Dermis blood vessel endothelial cell (primary cell): ENCODE measurements at regions not wholly inside any gene's neighbourhood (a gene's known extent, or its start where the extent isn't known, plus 50 kb on each side); places are given as distances from the start of the nearest gene placed in this dataset.
A peak's percentile ranks its signal among the peaks of the same experiment; 100 is the strongest.

Experiments used
- DNase-seq: peaks from one replicate; pipeline ENCODE4 v3.0.0; 2010

DNA sequence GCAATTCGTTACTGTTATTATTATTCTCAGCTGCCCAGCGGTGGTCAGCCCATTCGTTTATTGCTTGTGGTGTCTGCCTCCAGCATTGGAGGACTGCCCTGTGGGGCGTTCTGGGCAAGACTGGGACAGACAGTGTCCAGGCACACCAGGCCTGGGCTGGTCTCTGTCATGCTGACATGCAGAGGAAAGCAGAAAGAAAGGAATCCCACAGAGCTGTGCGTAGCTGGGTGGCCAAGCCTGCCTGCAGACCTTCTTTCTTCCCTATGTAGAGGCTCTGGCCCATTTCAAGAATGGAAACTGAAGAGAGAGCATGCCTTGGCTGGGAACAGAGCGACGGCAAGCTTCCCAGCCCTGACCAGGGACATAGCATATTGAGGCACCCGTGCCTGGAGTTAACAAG is 525.3 kb upstream of the TBX3 start:
- no peak for DNase-seq

DNA sequence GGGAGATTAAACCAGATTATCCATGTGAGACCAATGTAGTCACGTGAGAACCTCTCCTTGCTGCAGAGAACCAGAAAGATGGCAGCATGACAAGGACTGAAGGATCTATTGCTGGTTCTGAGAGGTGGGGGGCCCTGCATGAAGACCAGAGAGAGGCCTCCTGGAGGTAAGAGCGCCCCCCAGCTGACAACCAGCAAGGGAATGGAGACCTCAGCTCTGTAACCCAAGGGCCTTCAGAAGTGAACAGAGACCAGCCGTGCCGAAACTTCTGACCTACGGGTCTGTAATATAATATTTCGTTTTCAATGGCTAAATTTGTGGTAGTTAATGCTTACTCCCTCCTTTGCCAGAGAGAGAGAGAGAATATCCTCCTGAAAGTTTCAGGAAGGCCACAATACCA is 524.1 kb upstream of the TBX3 start:
- DNase-seq, result no peak

DNA sequence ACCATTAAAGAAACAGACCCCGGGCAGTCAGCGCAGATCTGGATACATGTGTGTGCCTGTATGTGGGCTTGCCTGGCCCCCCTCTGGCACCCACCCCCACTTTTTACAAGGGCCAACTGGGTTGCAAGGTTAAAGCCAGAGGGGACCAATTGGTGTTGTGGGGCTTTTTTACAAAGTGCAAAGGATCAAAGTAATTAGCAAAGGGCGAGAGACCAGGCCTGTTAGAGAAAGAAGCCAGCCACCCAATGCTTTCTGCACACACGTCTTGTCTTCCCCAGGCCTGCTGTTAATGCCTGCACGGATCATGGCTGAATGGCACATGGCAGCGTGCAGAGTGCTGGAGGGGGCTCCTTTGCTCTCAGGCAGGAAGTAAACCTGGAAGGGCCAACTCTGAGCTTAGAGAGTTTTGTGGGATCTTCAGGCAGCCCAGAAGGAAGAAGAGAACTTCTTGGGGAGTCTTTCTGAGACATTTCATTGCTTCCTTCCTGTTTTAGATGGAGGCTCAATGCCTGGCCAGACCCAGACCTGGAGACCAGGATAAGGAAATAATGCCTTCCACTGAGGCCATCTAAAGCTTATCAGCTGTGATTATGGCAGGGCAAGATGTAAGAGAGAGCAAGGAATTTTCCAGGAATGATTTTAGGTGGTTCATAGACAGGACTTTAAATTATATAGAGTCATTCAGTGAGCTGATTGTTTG is 523.4 kb upstream of the TBX3 start:
- DNase-seq, result no peak

DNA sequence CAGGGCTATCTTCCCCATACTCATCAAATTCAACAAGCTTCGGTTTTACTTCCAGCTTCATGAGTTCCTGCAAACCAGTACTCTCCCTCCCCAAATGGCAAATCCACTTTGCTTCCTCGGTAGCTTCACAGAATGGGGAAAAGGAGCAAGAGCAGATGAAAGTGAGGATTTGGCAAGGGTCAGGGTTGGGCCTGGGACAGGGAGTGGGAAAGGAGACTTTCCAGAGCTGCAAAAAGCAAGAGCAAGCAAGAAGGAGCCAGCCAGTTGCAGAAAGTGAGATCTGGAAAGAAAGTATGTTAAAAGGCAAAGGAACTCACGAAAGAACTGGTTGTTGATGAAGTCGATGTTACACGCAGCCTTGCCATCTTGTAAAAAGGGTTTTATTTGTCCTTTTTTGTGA is 522.8 kb upstream of the TBX3 start:
- DNase-seq, result no peak

DNA sequence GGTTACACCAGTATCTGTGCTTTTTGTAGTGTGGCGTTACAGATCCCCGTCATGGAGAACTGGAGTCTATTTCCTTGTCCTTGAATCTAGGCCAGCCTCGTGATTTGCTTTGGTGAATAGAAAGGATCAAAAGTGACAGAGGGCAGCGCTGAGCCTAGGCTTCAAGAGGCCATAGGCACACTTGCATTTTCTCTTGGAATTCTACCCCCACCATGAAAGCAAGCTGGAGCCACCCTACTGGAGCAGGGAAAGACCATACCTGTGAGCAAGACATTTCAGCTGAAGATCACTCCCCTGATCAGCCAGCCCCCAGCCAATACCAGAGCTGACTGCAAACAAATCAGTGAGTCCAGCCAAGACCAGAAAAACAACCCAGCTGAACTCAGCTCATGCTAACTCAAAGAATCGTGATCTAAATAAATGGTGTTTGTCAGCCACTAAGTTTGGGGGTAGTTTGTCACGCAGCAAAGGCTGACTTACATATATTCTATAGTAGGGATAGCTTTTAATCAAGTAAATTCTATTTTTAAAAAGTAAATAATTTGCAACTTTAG is 521.9 kb upstream of the TBX3 start:
- DNase-seq, result no peak

DNA sequence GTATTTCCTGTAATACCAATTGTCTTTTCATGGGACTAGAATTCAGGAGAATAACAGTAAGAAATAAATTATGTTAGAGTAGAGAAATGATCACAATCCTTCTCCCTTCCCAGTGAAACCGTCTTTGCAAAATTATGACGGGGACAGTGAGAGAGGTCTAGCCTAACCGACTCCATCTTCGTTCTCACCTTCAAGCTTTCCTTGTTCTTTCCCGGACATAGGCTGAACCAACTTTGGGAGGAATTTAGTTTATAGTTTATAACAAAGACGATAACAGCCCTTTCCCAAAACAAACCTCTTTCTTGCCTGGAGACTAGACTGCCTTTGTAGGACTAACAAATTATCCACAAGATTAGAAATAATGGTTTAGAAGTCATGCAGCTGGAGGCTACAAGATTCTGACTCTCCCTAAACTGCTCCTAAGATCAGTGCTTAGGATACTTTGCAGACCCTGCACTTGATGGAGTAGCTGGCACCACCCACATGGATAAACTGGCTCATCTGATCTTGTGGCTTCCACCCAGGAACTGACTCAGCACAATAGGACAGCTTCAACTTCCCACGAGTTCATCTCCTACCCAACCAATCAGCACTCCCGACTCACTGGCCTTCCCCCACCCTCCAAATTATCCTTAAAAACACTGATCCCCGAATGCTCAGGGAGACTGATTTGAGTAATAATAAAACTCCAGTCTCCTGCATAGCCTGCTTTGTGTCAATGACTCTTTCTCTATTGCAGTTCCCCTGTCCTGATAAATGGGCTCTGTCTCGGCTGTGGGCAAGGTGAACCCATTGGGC is 521.2 kb upstream of the TBX3 start:
- DNase-seq, result no peak

DNA sequence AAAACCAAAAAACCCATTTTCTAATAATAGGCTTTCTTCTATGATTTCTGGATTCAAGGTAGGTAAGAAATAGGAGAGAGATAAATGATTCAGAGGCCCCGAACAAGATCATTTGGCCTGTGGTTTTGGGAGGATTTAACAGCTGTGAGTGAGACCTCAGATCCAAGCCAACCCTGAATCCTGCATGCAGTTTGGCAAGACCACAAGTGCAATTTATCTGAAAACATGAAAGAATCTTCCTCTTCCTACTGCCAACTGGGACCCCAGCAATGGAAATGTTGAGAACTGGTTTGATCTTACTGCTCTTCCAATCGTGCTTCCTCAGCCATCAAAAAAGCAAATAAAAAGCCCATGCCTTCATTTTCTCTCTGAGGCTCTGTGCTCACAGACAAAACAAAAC is 519.7 kb upstream of the TBX3 start:
- no peak for DNase-seq

DNA sequence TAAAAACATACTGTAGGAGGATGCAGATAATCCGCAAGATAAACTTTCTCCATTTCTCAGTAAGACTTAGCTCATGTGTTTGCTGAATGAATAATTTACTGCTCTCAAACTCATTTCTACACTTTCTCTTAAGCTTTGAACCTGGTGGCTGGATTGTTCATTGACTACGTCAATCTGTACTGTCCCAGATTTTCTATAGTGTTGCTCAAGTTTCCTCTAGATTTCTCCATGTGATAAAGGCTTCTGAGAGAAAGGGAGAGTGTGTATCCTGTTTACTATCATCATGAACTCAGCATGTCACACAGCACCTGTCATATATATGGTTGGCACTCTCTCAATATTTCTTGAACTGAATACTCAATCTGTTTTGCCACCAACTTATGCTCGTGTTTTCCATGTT is 518.0 kb upstream of the TBX3 start:
- DNase-seq, result no peak

DNA sequence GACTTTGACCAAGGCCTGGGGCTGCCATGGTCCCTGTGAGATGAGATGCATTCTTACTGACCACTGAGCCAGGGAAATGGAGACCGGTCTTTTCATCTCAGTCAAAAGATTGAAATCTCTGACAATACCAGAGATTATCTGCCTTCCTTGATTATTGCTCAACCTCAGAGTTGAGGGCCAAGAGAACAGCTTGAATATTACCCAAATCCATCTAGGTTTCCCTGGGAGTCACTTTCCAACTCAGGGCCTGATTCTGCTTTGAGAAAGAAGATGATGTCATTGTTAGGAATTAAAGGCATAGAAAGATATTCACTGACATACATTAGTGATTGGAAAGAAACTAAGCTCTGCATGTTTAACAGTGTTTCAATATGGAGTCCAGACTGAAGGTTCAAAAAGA is 515.9 kb upstream of the TBX3 start:
- no peak for DNase-seq

DNA sequence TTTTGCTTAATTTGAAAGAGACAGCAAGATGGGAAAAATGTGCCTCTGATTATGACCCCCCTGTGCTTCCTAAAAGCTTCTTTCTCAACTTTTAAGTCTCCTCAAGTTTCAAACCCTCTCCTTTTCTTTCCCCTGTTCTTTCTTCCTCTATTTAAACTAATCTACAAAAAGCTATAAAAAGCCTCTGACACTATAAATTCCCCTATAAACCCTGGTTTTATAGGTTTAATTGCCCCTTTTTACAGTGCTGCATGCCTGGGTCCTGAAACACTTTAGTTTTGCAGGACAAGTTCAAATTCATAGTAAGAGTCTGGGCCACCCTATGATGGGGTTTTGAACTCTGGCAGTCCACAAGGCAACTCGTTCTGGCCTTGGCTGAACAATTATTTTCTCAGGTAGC is 510.9 kb upstream of the TBX3 start:
- DNase-seq, result no peak

DNA sequence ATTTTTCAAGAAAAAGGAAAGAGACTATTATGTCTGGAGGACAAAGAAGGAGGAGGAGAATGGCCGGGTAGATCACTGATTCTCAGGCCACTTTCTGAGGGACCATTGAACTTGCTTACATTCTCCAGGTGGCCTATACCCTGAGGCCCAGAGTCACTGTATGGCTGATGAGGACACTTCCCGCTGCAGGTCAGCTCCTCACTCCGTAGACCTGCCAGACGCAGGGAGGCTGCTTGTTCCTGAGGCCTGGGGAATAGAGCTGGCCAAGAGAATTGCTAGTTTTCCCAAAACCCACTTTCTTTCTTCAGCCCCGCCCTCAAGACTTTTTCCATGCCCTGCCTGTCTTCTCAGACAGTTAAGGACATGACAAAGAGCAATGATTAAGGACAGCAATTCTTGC is 510.5 kb upstream of the TBX3 start:
- no peak for DNase-seq

DNA sequence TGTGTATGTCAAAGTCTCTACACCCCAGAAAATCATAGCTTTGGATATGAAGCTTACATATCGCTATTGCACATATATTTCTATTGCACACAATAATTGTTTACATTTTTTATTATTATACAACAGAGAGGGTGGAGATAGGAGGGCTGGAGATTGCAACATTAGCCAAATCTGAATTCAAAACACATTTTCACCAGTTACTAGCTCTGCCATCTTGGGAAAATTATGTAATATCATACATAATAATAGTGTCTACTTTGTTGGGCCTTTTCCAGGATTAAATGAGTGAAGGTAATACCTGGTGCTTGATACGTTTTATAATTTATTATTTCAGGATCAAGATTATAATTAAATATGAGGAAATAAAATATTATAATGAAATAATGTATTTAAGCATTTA is 507.4 kb upstream of the TBX3 start:
- no peak for DNase-seq

DNA sequence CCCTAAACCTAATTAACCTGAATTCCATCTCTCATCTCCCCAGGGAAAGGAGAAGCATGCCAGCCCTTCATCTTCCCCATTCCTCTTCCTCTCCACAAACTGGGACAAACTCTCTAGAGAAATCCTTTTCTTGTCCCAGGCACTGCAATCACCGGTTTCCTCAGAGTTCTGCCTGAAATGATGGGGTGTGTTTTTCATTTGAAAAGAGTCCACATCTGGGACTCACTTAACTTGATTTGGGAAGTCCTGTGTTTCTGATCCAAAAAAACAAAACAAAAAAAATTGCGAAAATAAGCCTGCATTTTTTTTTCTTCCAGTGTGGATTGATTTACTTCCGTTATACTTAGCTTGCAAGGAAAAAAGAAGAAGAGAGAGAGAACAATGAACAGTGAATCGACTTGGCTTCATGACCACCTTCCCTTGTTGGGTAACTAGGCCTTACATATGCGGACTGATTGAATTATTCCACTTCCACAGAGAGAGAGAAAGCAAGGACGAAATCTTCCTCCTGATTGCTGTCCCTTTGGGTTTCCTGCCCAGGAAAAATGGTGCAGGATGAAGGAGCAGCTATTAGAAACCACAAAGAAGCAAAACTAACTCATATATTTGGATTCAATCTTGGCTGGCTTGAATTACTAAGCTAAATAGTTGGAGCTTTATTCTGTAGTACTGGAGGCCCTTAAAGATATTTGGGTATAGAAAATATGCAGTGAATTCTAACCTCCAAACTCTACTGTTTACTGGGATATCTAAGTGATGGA is 506.2 kb upstream of the TBX3 start:
- DNase-seq, result no peak

DNA sequence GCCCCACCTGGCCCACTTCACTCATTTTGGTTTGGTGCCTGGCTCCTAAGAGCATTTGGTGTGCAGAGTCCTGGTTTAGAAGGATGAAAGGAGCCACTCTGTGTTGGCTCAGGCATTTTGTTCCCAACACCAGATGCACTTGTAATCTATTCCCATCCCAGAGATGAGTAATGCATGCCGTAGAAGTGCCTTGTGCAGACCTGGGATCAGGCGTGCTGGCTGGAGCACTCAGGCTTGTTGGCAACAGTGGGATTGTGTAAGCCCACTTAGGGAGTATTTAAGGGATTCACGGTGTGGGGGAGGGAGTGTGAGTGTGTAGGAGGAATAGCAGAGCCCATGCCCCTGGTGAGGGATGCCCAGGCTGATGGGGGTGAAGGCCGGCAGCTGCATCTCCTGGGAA is 501.5 kb upstream of the TBX3 start:
- DNase-seq, result no peak

DNA sequence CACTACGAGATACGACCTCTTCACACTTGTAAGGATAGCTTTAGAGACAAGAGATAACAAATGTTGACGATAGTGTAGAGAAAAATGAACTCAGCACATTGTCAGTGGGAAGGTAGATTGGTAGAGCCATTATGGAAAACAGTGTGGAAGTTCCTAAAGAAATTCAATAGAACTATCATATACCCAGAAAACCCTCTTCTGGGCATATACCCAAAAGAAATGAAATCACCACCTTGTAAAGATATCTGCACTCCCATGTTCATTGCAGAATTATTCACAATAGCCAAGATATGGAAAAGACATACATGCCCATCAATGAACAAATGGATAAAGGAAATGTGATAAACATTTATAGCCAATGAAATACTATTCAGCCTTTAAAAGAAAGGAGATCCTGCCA is 499.8 kb upstream of the TBX3 start:
- DNase-seq, result no peak

DNA sequence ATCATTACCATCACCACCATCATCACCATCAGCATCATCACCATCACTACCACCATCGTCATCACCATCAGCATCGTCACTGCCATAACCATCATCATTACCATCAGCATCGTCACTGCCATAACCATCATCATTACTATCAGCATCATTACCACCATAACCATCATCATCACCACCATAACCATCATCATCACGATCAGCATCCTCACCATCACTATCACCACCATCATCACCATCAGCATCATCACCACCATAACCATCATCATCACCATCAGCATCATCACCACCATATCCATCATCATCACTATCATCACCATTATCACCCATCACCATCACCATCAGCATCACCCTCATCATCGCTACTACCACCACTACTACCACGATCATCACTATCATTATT is 493.9 kb upstream of the TBX3 start:
- no peak for DNase-seq

DNA sequence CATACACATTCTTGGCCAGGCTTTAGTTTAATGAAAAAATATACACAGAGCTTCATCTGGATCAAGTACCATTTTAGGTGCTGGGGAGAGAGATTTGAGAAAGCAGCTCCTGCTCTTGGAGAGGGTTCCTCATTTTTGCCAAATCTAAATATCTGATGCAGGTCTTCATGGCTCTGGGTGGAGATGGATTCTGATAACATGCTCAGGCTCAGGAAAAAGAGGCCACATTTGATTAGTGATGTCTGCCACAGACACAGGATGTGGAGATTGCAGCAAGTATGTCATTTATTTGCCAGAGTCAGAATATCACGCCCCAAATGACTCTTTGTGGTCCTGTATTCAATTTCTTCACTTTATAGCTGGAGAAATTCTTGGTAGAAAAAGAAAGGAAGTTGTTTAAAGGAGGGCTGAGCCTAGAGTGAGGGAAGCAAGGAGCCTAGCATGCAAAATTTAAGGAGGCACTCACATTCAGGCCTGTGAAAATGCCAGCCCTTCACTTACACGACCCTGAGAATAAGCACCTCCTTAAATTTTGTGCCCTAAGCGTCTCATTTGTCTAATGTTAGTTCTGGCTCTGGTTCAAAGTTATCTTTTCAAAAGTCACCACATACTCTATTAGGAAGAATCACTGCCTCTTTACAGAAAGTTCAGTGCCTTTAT is 492.9 kb upstream of the TBX3 start:
- DNase-seq, result no peak

DNA sequence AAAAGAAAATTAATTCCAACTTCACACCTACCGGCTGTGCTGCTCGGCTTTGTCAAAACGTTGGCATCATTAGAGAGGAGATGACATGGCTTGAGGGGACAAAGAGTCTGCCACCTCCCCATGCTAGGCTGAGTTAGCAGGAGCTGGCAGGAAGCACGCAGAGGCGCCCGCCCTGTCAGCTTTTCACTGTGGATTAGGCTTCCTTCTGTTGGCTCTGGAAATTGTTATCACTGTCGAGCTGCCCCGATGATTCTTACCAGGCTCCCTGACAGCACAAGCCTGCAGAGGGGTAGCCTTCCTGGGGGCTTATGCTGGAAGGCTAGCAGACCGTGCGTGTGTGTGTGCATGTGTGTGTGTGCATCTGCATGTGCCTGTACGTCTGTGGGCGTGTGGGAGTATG is 490.9 kb upstream of the TBX3 start:
- DNase-seq, result no peak

DNA sequence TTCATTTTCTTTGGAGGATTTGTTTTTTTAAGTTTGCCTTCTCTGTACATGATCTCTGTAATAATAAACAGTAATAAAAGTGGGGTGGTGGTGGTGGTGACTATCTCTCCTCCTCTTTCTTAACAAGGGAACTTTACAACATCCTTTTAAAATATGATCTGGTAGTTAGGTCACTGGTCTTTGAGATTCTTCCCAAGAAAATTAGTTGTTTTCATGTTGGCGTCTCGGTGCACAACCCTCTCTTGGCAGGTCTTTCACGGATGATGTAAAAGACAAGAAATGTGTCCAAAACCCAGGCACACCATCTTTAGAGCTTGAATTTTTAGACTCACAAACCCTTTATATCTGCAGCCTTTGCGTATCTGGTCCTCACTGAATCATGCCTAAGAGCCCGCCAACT is 488.5 kb upstream of the TBX3 start:
- no peak for DNase-seq

DNA sequence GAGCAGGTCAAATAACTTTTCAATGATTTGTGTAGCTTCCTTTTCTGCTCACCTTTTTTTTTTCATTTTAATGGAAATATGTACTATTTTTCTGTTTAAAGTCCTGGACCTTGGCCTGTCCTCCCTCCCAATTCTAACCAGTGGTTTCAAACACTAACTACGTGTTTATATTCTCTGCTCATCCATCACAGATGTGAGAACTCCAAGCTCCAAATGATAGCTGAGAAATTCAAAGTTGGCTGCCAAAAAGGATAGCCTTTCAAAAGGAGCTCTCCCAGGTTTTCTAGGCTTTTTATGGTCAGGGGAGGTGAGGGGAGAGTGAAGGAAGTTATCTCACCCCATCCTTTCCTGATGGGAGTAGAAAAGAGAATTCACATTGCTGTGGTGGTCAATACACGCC is 486.0 kb upstream of the TBX3 start:
- no peak for DNase-seq

DNA sequence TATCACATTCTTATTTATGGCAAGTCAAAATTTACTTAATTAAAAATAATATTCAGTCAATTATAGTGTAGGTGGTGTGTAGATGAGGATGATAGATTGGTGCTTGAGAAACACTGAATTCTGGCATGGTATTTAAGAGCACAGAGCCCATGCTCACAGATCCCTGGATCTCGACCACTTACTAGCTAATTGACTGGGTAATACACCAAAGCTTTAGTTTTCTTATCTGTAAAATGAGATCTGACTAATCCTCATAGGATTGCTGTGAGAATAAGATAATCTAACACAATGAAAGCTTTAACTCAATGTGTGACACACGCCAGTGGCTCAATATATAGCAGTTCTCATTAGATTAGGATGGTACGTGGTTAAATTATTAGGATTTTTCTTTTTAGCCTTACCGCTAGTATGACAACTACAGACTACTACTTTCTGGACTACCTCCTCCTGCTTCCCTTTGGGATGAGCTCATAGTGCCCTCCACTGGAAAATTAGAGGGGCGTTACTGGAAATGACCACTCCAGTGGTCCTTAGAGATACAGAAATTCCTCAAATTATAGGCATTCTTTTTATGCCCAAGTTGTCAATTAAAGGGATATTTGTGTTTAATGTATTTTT is 482.8 kb upstream of the TBX3 start:
- peak; percentile 2 for DNase-seq

DNA sequence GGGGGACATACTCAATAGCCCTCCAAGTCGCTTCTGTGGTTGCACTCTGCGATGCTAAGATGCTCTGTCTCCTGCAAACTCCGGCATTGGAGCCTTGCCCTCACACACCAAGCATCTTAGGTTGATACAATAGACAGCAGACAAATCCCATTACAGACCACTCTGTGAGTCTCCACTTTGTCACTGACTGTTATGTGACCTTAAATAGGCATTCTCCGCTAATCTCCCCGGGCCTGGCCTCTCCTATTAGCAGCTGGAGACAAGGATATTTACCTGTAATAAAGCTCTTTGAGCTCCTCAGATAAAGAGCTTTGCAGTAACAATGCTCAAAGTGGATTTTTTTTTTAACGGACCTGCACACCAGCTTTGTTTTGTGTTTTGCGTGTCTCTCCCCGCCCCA is 479.7 kb upstream of the TBX3 start:
- no peak for DNase-seq
